K562 (cell line): ENCODE measurements at regions not wholly inside any gene's neighbourhood (a gene's known extent, or its start where the extent isn't known, plus 50 kb on each side); places are given as distances from the start of the nearest gene placed in this dataset.
A peak's percentile ranks its signal among the peaks of the same experiment; 100 is the strongest.

Experiments
- ATAC-seq: fragments of 200-7000 bp; cut with Tn5 transposase; 3 replicates; pipeline ENCODE4 v1.9.1; 2020; ENCODE audit warnings: moderate library complexity
- BruUV-seq: library from RNA; stranded (reverse); fragments of 400-500 nt; replicated peaks from 2 replicates; lab custom pipeline; 2021; lab: Mats Ljungman, UMichigan
- CTCF ChIA-PET: fragments of 300-600 bp; formaldehyde crosslinking; extraction: SDS; loops from one replicate; lab custom pipeline; 2021; ENCODE audit warnings: low intra/inter-chr PET ratio; lab: Yijun Ruan, JAX
- POLR2A ChIA-PET: fragments of 300-600, 350-650 bp; sonication (Branson Sonifier 250); formaldehyde crosslinking; extraction: SDS; loops from one replicate; lab custom pipeline; 2021; ENCODE audit warnings: antibody characterized with exemption, inconsistent platforms; lab: Yijun Ruan, JAX
- DNase-seq, 4 experiments: peaks; one replicate each; pipeline versions ENCODE4 v3.0.0 to v3.0.0-alpha.2; 2011 to 2018; ENCODE audit warnings: low spot score in 3 of 4, mixed read lengths in 3 of 4; ENCODE audit errors: extremely low read depth in 1 of 4
- FAIRE-seq: peaks from 2 replicates; lab custom pipeline; 2011; peaks lifted over from hg19 to GRCh38; lab: Jason Lieb, UNC
- H2AFZ ChIP-seq: 2 replicates; pipeline ENCODE4 v1.6.0; 2011; ENCODE audit warnings: low read depth, low read length, control low read depth, inconsistent platforms
- H3K27ac ChIP-seq: fragments of 200-600 bp; 3 replicates; pipeline ENCODE4 v1.8.0; 2011; ENCODE audit warnings: low read depth, mild to moderate bottlenecking, control low read depth, inconsistent platforms, low read length, moderate library complexity, mixed read lengths; ENCODE audit errors: extremely low read depth
- H3K27me3 ChIP-seq, 2 experiments: fragments of 300-600 bp in 1 of 2; 2 replicates in 1 of 2; 3 replicates in 1 of 2; pipeline versions ENCODE4 v1.6.0 to v1.8.0; 2011; ENCODE audit warnings: inconsistent platforms in 2 of 2, low read length in 2 of 2, mild to moderate bottlenecking in 1 of 2, mixed read lengths in 1 of 2, moderate library complexity in 1 of 2; ENCODE audit not compliant: control insufficient read depth in 2 of 2, insufficient read depth in 2 of 2
- H3K36me3 ChIP-seq: fragments of 300-600 bp; 3 replicates; pipeline ENCODE4 v1.8.0; 2011; ENCODE audit warnings: mild to moderate bottlenecking, low read length, inconsistent platforms; ENCODE audit not compliant: control insufficient read depth, insufficient read depth
- H3K4me1 ChIP-seq, 2 experiments: fragments of 200-600 bp in 1 of 2; replicated peaks in 1 of 2; 2 replicates in 1 of 2; 3 replicates in 1 of 2; pipeline versions ENCODE4 v1.5.1 to v1.8.0; 2011; ENCODE audit warnings: inconsistent platforms in 2 of 2, low read length in 2 of 2, mild to moderate bottlenecking in 1 of 2, mixed read lengths in 1 of 2, moderate library complexity in 1 of 2; ENCODE audit not compliant: control insufficient read depth in 2 of 2, insufficient read depth in 2 of 2
- H3K4me2 ChIP-seq: 2 replicates; pipeline ENCODE4 v1.6.1; 2011; ENCODE audit warnings: low read length, control low read depth, inconsistent platforms, mixed read lengths; ENCODE audit not compliant: insufficient read depth
- H3K4me3 ChIP-seq: fragments of 200-600 bp; sonication (generic), shearing (Covaris generic); 2 replicates; pipeline ENCODE4 v1.5.1; 2016; ENCODE audit warnings: control low read depth, inconsistent platforms
- H3K79me2 ChIP-seq: fragments of 200-600 bp; 3 replicates; pipeline ENCODE4 v1.8.0; 2011; ENCODE audit warnings: low read length, inconsistent platforms; ENCODE audit not compliant: control insufficient read depth, insufficient read depth
- H3K9ac ChIP-seq, 2 experiments: 2 replicates each; pipeline versions ENCODE4 v1.6.0 to v1.6.1; 2011; ENCODE audit warnings: low read depth in 2 of 2, low read length in 2 of 2, control low read depth in 1 of 2, inconsistent platforms in 1 of 2, mild to moderate bottlenecking in 1 of 2, mixed read lengths in 1 of 2; ENCODE audit not compliant: insufficient read depth in 1 of 2
- H3K9me1 ChIP-seq: one replicate; pipeline ENCODE4 v1.6.0; 2011; ENCODE audit warnings: inconsistent platforms, mild to moderate bottlenecking, low read length, moderate library complexity; ENCODE audit not compliant: control insufficient read depth, insufficient read depth
- H3K9me3 ChIP-seq: replicated peaks from 2 replicates; pipeline ENCODE4 v1.5.1; 2011; ENCODE audit warnings: low read depth, low read length, inconsistent platforms; ENCODE audit not compliant: control insufficient read depth, insufficient read depth
- H4K20me1 ChIP-seq: replicated peaks from 2 replicates; pipeline ENCODE4 v1.6.1; 2011; ENCODE audit warnings: low read length, inconsistent platforms, mixed read lengths; ENCODE audit not compliant: control insufficient read depth, insufficient read depth
- ARHGAP35 ChIP-seq: fragments of 450-650 bp; IDR thresholded peaks from 2 replicates; pipeline ENCODE4 v1.6.1; 2018; ENCODE audit not compliant: partially characterized antibody
- ATF7 ChIP-seq: fragments of 450-650 bp; IDR thresholded peaks from 2 replicates; pipeline ENCODE4 v1.7.1; 2014; ENCODE audit warnings: mild to moderate bottlenecking, moderate library complexity
- CEBPG ChIP-seq, 3 experiments: fragments of 200-800 bp in 1 of 3; sonication (Bioruptor generic) in 1 of 3; sonication (generic) in 1 of 3; formaldehyde crosslinking in 1 of 3; IDR thresholded peaks in 2 of 3; conservative IDR thresholded peaks in 1 of 3; 2 replicates each; pipeline versions ENCODE4 v1.6.1 to v1.8.0; 2016 to 2022; ENCODE audit warnings: missing compliant biosample characterization in 2 of 3, missing genetic modification characterization in 2 of 3, mild to moderate bottlenecking in 1 of 3, missing genetic modification reagents in 1 of 3
- CSDE1 ChIP-seq, 2 experiments: fragments of 450-650 bp; IDR thresholded peaks; 2 replicates each; pipeline ENCODE4 v1.6.1; 2016; ENCODE audit warnings: mild to moderate bottlenecking in 1 of 2
- FOXM1 ChIP-seq, 2 experiments: fragments of 450-650 bp in 1 of 2; sonication (generic) in 1 of 2; formaldehyde crosslinking in 1 of 2; IDR thresholded peaks; 2 replicates each; pipeline versions ENCODE4 v1.6.1 to v1.9.0; 2017 to 2022; ENCODE audit warnings: low read depth in 2 of 2, mild to moderate bottlenecking in 2 of 2, missing genetic modification reagents in 1 of 2, moderate library complexity in 1 of 2
- HDAC3 ChIP-seq: fragments of 450-650 bp; IDR thresholded peaks from 2 replicates; pipeline ENCODE4 v1.6.1; 2018; ENCODE audit warnings: borderline replicate concordance, mild to moderate bottlenecking, moderate library complexity; ENCODE audit not compliant: partially characterized antibody
- ID3 ChIP-seq, 2 experiments: fragments of 250-450 bp in 1 of 2; fragments of 450-650 bp in 1 of 2; sonication (Bioruptor Pico) in 1 of 2; IDR thresholded peaks; 2 replicates each; pipeline versions ENCODE4 v1.6.1 to v1.8.0; 2016 to 2021; ENCODE audit warnings: mild to moderate bottlenecking in 2 of 2, moderate library complexity in 2 of 2, missing compliant biosample characterization in 1 of 2, missing genetic modification characterization in 1 of 2
- NR1H2 ChIP-seq: sonication (generic); formaldehyde crosslinking; IDR thresholded peaks from 2 replicates; pipeline ENCODE4 v1.4.0; 2020; ENCODE audit warnings: mild to moderate bottlenecking, missing genetic modification reagents
- NRF1 ChIP-seq, 2 experiments: fragments of 450-650 bp; IDR thresholded peaks in 1 of 2; conservative IDR thresholded peaks in 1 of 2; 2 replicates each; pipeline ENCODE4 v1.6.1; 2014; ENCODE audit warnings: mild to moderate bottlenecking in 2 of 2
- RBM34 ChIP-seq: fragments of 200-400 bp; formaldehyde crosslinking; IDR thresholded peaks from 2 replicates; pipeline ENCODE4 v1.6.1; 2018; ENCODE audit warnings: low read length, borderline replicate concordance; ENCODE audit not compliant: insufficient read depth
- RFX5 ChIP-seq: IDR thresholded peaks from 2 replicates; pipeline ENCODE4 v1.6.1; 2011; ENCODE audit warnings: low read depth, mild to moderate bottlenecking, improper control_type of control experiment, low read length
- SIN3A ChIP-seq, 2 experiments: fragments of 150-350 bp in 1 of 2; IDR thresholded peaks; 2 replicates each; pipeline ENCODE4 v1.6.1; 2011 to 2016; ENCODE audit warnings: borderline replicate concordance in 2 of 2, low read depth in 2 of 2, low read length in 2 of 2, mild to moderate bottlenecking in 2 of 2, moderate library complexity in 2 of 2; ENCODE audit not compliant: control insufficient read depth in 1 of 2
- ZNF23 ChIP-seq: fragments of 250-450 bp; sonication (Bioruptor Pico); IDR thresholded peaks from 2 replicates; pipeline ENCODE4 v1.4.0; 2020; ENCODE audit warnings: mild to moderate bottlenecking
- ZNF277 ChIP-seq: fragments of 250-450 bp; sonication (Bioruptor Pico); IDR thresholded peaks from 2 replicates; pipeline ENCODE4 v1.8.0; 2022; ENCODE audit warnings: inconsistent platforms, mild to moderate bottlenecking, moderate library complexity, borderline replicate concordance
- WGBS: fragments of 100-300 bp; shearing (Covaris generic); methylation state at CpG from one replicate; pipeline ENCODE4 v1.1.6; 2016; ENCODE audit warnings: low coverage, mixed read lengths; ENCODE audit not compliant: insufficient coverage; ENCODE audit errors: missing lambda C conversion rate; 5-methylcytosine and 5-hydroxymethylcytosine counted together
- in situ Hi-C: fragments of 300-500 bp; cut with MboI; formaldehyde crosslinking; loops from 4 replicates; pipeline ENCODE4 v1.15.0; 2018; ENCODE audit warnings: inconsistent platforms, mixed read lengths
- intact Hi-C: fragments of 100-400 bp; cut with micrococcal nuclease; formaldehyde crosslinking; loops from 2 replicates; pipeline ENCODE4 v1.14.2; 2022
- TF ChIP-seq, protein P1 (sequence below): fragments of 450-650 bp; IDR thresholded peaks from 2 replicates; pipeline ENCODE4 v1.6.1; 2016

- no peak for TF ChIP-seq ARHGAP35
- TF ChIP-seq RBM34 = no peak
- no peak for TF ChIP-seq ZNF277 (CRISPR knock-in tag)
Observed at GRCh38 chr6:156575361-156575760, 201.8 kb upstream of the ARID1B start (continued).

DNA sequence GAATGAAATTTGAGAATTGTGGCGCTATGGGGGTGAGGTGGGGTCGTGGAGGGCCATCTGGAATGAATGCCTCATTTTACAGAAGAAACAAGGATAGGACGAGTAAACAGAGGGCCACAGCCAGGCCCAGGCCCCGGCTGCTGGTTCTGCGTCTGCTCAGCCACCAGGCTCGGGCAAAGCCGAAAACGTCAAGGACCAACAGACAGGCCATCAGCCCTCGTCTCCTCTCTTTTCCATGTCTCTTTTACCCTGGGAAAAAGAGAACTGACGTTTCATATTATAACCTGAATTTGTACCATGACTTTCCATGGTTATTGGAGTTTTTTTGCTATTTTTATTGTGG is 212.4 kb upstream of the ARID1B start:
- no TSS peak for BruUV-seq
- Histone ChIP-seq H3K9me1 (no peaks in the 10 kb centered on the region), H3K4me3 (no peak overlapping the region), H3K36me3 (no peaks in the 10 kb centered on the region), H3K9ac (no peak overlapping the region), H2AFZ (no peak overlapping the region), H4K20me1 (no peaks in the 10 kb centered on the region), H3K27ac (no peak overlapping the region), H3K79me2 (no peaks in the 10 kb centered on the region), H3K4me1 (peaks cover 0 to 6% of the 10 kb centered on the region in 2 experiments; a peak in 1 of 5 replicates), H3K9me3 (no peaks in the 10 kb centered on the region), H3K4me2 (no peak overlapping the region), H3K27me3 (peaks cover 9 to 37% of the 10 kb centered on the region in 2 experiments; a peak in 4 of 5 replicates)
- 34% methylated on average over 10 of the region's 10 CpGs for WGBS
- ATAC-seq (peak; percentile 10; the same call in 1 of the 3 replicates), DNase-seq (no peak), FAIRE-seq (no peak)
- CTCF ChIA-PET = no interaction called here
- intact Hi-C loops = loop anchor here (1.0 to 10.0 kb wide), 6 partner anchors 98 to 1237 kb away; partner anchors contain the start of gene ARID1B
- in situ Hi-C loops = loop anchor here (10.0 kb wide), 1 partner anchor 620 kb away; no protein-coding TSS in a partner anchor
- POLR2A ChIA-PET = no interaction called here
- TF ChIP-seq NR1H2 (no peak), ZNF23 (CRISPR knock-in tag) (no peak), FOXM1 (IDR thresholded peaks at IDR 0.05; ENCODE audit: low read depth) (no peak), FOXM1 (CRISPR knock-in tag; IDR thresholded peaks at IDR 0.05; ENCODE audit: low read depth) (no peak), ATF7 (no peak), NRF1 (conservative IDR thresholded peaks at IDR 0.05 in 1 of 2, IDR thresholded peaks at IDR 0.05 in 1 of 2) (no peak), CEBPG (CRISPR knock-in tag; IDR thresholded peaks at IDR 0.05) (no peak), CEBPG (tag; conservative IDR thresholded peaks at IDR 0.05 in 1 of 2, IDR thresholded peaks at IDR 0.05 in 1 of 2) (no peak), SIN3A (IDR thresholded peaks at IDR 0.05; ENCODE audit: borderline replicate concordance in 2 of 2, control insufficient read depth in 1 of 2, low read depth in 2 of 2, low read length in 2 of 2) (no peak), CSDE1 (IDR thresholded peaks at IDR 0.05) (no peak), HDAC3 (no peak), RFX5 (no peak), ID3 (CRISPR knock-in tag; IDR thresholded peaks at IDR 0.05) (no peak), ID3 (tag; IDR thresholded peaks at IDR 0.05) (no peak)
- TF ChIP-seq, protein P1, sequence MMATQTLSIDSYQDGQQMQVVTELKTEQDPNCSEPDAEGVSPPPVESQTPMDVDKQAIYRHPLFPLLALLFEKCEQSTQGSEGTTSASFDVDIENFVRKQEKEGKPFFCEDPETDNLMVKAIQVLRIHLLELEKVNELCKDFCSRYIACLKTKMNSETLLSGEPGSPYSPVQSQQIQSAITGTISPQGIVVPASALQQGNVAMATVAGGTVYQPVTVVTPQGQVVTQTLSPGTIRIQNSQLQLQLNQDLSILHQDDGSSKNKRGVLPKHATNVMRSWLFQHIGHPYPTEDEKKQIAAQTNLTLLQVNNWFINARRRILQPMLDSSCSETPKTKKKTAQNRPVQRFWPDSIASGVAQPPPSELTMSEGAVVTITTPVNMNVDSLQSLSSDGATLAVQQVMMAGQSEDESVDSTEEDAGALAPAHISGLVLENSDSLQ = no peak
